Stimulated activated CD4-positive, alpha-beta T cell treated with anti-CD3 and anti-CD28 coated beads, TNF-alpha, amount 100 ng/mL, for 24 hours (primary cell): ENCODE measurements at regions not wholly inside any gene's neighbourhood (a gene's known extent, or its start where the extent isn't known, plus 50 kb on each side); places are given as distances from the start of the nearest gene placed in this dataset.
"Not testable (repeated sequence)": the region's sequence is repeated elsewhere in the genome, so short reads cannot be mapped to it uniquely, and the experiment has no call there.

Experiments used
- DNase-seq, 3 experiments: peaks; one replicate each; pipeline ENCODE4 v3.0.0-alpha.2; 2020; ENCODE audit warnings: low read depth in 3 of 3

GRCh38 chr6:26799903-26800633, 140.5 kb upstream of the ZNF322 start:
- DNase-seq, result not testable (repeated sequence)

GRCh38 chr6:26803762-26804161, 144.2 kb upstream of the ZNF322 start:
- not testable (repeated sequence) for DNase-seq

- DNase-seq, result not testable (repeated sequence)
Observed at GRCh38 chr6:26811486-26812116, 152.1 kb upstream of the ZNF322 start.

- DNase-seq, result not testable (repeated sequence)
Observed at GRCh38 chr6:26818640-26819225, 159.2 kb upstream of the ZNF322 start.

GRCh38 chr6:26827965-26828364, 168.4 kb upstream of the ZNF322 start:
- DNase-seq, result not testable (repeated sequence)

- DNase-seq, result not testable (repeated sequence)
Observed at GRCh38 chr6:26829480-26829879, 169.9 kb upstream of the ZNF322 start.

- not testable (repeated sequence) for DNase-seq
Observed at GRCh38 chr6:26830992-26831391, 171.4 kb upstream of the ZNF322 start.

GRCh38 chr6:26835707-26836106, 176.2 kb upstream of the ZNF322 start:
- not testable (repeated sequence) for DNase-seq

GRCh38 chr6:26836657-26837056, 177.1 kb upstream of the ZNF322 start:
- not testable (repeated sequence) for DNase-seq

- DNase-seq, result not testable (repeated sequence)
Observed at GRCh38 chr6:26844823-26845222, 185.3 kb upstream of the ZNF322 start.

GRCh38 chr6:26857289-26857688, 197.7 kb upstream of the ZNF322 start:
- not testable (repeated sequence) for DNase-seq

GRCh38 chr6:26859067-26859770, 199.7 kb upstream of the ZNF322 start:
- not testable (repeated sequence) for DNase-seq

- not testable (repeated sequence) for DNase-seq
Observed at GRCh38 chr6:26859771-26860163, 200.2 kb upstream of the ZNF322 start.

- not testable (repeated sequence) for DNase-seq
Observed at GRCh38 chr6:26861913-26862312, 202.4 kb upstream of the ZNF322 start.

GRCh38 chr6:26863641-26864040, 204.1 kb upstream of the ZNF322 start:
- DNase-seq, result not testable (repeated sequence)

- DNase-seq, result not testable (repeated sequence)
Observed at GRCh38 chr6:26898785-26899184, 239.2 kb upstream of the ZNF322 start.

- not testable (repeated sequence) for DNase-seq
Observed at GRCh38 chr6:26924206-26924605, 264.7 kb upstream of the ZNF322 start.

GRCh38 chr6:26928190-26928589, 268.6 kb upstream of the ZNF322 start:
- not testable (repeated sequence) for DNase-seq

- DNase-seq, result not testable (repeated sequence)
Observed at GRCh38 chr6:26937258-26937657, 277.7 kb upstream of the ZNF322 start.

- not testable (repeated sequence) for DNase-seq
Observed at GRCh38 chr6:26951211-26951610, 291.7 kb upstream of the ZNF322 start.

- peak; percentile 8 to 27 (median 26) for DNase-seq
Observed at GRCh38 chr6:26956078-26956600, 291.4 kb upstream of the PRSS16 start.
